SJCRH30 (cell line): ENCODE measurements at regions not wholly inside any gene's neighbourhood (a gene's known extent, or its start where the extent isn't known, plus 50 kb on each side); places are given as distances from the start of the nearest gene placed in this dataset.
"Not testable (repeated sequence)": the region's sequence is repeated elsewhere in the genome, so short reads cannot be mapped to it uniquely, and the experiment has no call there.

ENCODE experiments used
- DNase-seq, 2 experiments: peaks; one replicate each; pipeline ENCODE4 v3.0.0-alpha.2; 2015 to 2020
- H3K27ac ChIP-seq: fragments of 250-450 bp; sonication (Bioruptor Pico); 2 replicates; pipeline ENCODE4 v1.5.1; 2020; ENCODE audit warnings: mild to moderate bottlenecking, moderate library complexity
- H3K27me3 ChIP-seq: fragments of 250-450 bp; sonication (Bioruptor Pico); 2 replicates; pipeline ENCODE4 v1.5.1; 2020; ENCODE audit warnings: mild to moderate bottlenecking, moderate library complexity
- H3K36me3 ChIP-seq: fragments of 250-450 bp; sonication (Bioruptor Pico); 2 replicates; pipeline ENCODE4 v1.5.1; 2020; ENCODE audit warnings: mild to moderate bottlenecking, moderate library complexity
- H3K4me1 ChIP-seq: fragments of 250-450 bp; sonication (Bioruptor Pico); 2 replicates; pipeline ENCODE4 v1.5.1; 2020; ENCODE audit warnings: mild to moderate bottlenecking, moderate library complexity
- H3K4me3 ChIP-seq: fragments of 250-450 bp; sonication (Bioruptor Pico); 2 replicates; pipeline ENCODE4 v1.5.1; 2020; ENCODE audit warnings: mild to moderate bottlenecking, moderate library complexity
- H3K9me3 ChIP-seq: fragments of 250-450 bp; sonication (Bioruptor Pico); replicated peaks from 2 replicates; pipeline ENCODE4 v1.5.1; 2020; ENCODE audit warnings: mild to moderate bottlenecking, moderate library complexity

DNA sequence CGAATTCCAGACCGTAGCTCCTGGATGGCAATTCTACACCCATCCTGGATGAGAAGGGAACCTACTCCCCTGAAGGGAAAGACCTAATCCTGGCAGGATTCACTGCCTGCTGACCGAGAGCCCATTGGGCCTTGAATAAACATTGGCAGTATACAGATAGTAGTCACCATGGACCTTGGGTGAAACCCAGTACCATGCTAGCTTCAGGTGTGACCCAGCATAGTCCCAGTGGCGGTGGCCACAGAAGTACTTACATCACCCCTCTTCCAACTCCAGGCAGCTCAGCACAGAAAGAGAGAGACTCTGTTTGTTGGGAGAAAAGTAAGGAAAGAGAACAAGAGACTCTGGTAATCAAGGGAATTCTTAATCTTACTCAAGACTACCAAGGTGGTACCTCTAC, 97.2 kb upstream of the SLC13A1 start:
- Histone ChIP-seq H3K36me3 (no peaks in the 10 kb centered on the region), H3K27me3 (no peaks in the 10 kb centered on the region), H3K4me3 (no peak overlapping the region), H3K4me1 (no peaks in the 10 kb centered on the region), H3K27ac (no peak overlapping the region), H3K9me3 (no peaks in the 10 kb centered on the region)
- DNase-seq, result no peak

DNA sequence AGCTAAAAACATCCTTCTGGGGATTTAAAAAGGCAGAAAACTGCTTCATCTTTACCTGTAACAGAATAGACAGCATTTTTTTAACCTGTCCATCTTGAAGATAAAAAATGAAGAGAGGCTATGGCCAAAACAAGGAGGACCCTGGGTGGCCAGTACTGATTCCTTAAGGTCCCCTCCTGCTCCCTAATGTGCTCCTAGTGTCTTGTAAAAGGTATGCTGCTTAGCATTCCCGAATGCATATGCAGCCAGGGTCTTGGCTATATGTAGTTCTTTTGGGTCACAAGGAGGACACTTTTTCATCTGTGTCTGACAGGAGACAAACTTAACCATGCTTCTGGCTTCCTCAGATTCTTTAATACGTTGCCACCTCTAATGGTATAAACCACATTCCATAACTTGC, 93.9 kb upstream of the SLC13A1 start:
- Histone ChIP-seq H3K27me3 (no peaks in the 10 kb centered on the region), H3K4me3 (no peak overlapping the region), H3K9me3 (no peaks in the 10 kb centered on the region), H3K4me1 (no peaks in the 10 kb centered on the region), H3K27ac (no peak overlapping the region), H3K36me3 (no peaks in the 10 kb centered on the region)
- no peak for DNase-seq

DNA sequence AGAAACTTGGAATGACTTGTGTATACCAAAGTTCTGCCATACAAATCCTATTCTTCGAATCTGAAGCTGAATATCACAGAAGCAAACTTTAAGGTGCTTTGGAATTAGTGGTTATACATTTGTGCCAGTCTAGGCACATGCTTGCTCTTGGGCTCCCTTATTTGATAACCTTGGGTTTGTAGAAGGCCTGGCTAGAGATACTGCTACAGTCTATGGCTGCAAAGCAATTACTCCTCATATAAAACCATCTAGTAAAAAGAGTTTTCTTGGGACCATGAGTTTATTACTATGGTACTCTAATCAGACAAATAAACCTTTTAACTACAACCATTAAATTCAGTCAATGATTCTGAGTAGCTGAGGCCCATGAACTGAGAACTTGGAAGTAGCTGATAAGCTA, 92.5 kb upstream of the SLC13A1 start:
- Histone ChIP-seq H3K27me3 (no peaks in the 10 kb centered on the region), H3K4me3 (no peak overlapping the region), H3K27ac (no peak overlapping the region), H3K36me3 (no peaks in the 10 kb centered on the region), H3K9me3 (no peaks in the 10 kb centered on the region), H3K4me1 (no peaks in the 10 kb centered on the region)
- DNase-seq, result no peak

DNA sequence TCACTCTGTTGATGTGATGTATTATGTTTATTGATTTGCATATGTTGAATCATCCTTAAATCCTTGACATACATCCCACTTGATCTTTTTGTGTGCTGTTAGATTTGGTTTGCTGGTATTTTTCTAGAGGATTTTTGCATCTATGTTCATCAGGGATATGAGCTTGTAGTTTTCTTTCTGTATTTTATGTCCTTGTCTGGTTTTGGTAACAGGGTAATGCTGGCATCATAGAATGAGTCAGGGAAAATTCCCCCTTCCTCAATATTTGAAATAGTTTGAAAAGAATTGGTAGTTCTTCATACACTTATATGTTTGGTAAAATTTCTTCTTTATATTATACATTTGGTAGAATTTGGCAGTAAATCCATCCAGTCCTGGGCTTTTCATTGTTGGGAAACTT, 89.4 kb upstream of the SLC13A1 start:
- Histone ChIP-seq H3K4me3 (no peak overlapping the region), H3K4me1 (no peaks in the 10 kb centered on the region), H3K36me3 (no peaks in the 10 kb centered on the region), H3K9me3 (no peaks in the 10 kb centered on the region), H3K27me3 (no peaks in the 10 kb centered on the region), H3K27ac (no peak overlapping the region)
- DNase-seq, result no peak

DNA sequence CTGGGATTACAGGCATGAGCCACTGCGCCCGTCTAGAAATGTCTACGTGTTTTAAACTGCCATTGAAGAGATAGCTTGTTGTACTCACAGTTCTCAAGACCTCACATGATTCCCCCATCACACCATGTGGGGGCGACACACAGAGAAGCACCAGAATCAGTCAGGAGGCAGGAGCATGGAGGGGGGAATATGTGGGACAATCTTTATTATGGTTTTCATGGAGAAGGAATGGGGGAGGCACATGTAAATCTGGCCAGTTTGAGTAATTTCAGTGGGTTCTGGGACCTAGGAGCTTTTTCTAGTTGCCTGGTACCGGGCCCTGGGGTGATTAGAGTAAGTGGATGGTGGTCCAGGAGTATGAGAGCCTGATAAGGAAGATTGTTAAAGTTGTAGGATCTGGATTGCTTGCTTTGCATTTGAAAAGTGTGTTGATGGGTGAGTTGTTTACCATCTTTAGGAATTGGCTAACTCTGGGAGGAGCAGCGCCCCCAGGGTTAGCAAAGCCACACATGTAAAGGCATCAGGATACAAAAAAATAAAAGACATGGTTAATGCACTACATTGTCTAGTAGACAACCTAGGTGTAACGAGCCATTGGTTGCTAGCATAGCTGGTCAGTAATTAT, 85.4 kb upstream of the SLC13A1 start:
- no peak overlapping the region for H3K4me3 ChIP-seq
- peaks cover 18% of the 10 kb centered on the region for H3K4me1 ChIP-seq
- no peaks in the 10 kb centered on the region for H3K36me3 ChIP-seq
- H3K27me3 ChIP-seq, result no peaks in the 10 kb centered on the region
- no peak for DNase-seq
- no peak overlapping the region for H3K27ac ChIP-seq
- no peaks in the 10 kb centered on the region for H3K9me3 ChIP-seq

DNA sequence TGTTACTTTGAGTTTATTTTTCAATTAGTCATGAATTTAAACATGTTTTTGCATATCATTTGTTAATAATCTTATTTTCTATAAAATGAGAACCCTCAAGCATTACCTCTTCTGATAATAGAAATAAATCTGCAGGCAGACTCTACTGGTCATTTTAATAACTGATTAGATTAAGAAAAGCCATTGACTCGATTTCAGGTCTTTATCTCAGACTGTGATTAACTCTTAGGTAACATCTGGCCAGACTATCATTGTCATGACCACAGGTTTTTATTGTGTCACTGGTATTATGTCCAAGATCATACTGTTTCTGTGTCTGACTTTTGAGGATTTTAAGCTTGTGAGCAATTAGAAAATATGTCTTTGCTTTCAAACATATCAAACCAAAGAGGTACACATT, 83.6 kb upstream of the SLC13A1 start:
- H3K27me3 ChIP-seq, result no peaks in the 10 kb centered on the region
- H3K4me3 ChIP-seq, result no peak overlapping the region
- peaks cover 18% of the 10 kb centered on the region for H3K4me1 ChIP-seq
- no peak for DNase-seq
- H3K36me3 ChIP-seq, result no peaks in the 10 kb centered on the region
- no peaks in the 10 kb centered on the region for H3K9me3 ChIP-seq
- H3K27ac ChIP-seq, result no peak overlapping the region

DNA sequence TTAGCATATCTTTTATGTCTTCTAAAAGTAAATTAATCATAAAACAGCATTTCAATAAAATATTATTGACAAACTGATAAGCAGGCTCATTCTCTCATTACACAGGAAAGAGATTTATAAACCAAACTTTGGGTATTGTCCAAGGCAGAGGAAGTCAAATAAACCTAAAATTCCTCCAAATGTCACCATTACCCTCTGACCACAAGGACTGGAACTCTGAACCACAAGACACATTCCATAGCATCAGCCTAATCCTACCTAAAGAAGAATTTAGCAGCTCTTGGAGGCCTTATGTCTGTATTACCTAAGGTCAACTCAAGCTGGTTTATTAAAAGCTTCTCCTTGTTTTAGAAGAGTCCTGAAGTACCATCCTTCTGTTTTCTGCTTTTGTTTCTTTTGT, 82.4 kb upstream of the SLC13A1 start:
- peak; percentile 23 to 63 for DNase-seq
- Histone ChIP-seq H3K27ac (no peak overlapping the region), H3K9me3 (no peaks in the 10 kb centered on the region), H3K4me1 (peaks cover 18% of the 10 kb centered on the region), H3K4me3 (no peak overlapping the region), H3K36me3 (no peaks in the 10 kb centered on the region), H3K27me3 (no peaks in the 10 kb centered on the region)

DNA sequence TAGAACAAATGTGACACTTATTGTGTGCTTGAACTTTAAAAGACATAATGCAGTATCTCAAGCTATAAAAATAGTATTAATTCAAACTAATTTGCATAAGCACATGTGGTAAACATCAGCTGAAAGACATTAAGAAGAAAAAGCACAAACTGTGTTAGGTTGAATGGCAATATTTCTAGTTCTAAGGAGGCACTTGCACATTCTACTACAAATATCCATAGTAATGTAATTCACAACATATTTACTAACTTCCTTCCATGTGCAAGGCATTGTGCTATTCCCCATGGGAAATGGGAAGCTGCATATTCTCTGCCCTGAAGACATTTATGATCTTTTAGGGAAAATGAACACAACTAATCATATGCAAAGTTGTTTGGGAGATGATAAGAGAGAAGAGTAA, 80.2 kb upstream of the SLC13A1 start:
- H3K4me1 ChIP-seq, result peaks cover 18% of the 10 kb centered on the region
- H3K4me3 ChIP-seq, result no peak overlapping the region

DNA sequence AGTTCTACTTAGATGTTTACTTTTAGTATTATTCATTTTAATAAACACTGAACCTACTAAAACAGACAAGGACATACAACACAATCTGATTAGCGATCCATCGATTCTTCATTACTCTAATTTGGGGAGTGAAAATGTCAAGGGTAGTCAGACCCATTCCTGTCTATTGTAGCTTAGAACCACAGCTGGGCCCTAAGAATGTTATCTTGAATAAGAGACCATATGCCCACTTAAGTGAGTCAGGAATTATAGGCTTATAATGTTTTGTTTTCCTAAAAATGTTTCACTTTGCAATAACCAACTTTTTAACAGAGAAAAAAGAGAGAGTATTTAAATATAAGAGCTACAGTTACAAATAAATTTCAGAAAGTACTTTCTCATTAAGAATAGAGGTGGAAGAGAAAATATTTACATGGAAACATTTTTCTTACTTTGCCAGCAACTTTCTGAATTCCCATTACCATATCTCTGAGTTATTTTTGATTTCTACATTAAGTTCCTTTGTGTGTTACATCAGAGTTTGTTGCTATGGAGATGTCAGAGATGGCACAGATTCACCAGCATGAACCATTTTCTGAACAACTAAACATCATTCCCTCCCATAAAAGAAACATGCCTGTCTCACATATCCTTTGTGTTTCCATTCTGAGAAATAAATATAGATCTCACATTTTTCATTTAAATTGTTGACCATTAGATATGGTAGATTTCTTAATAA, 75.4 kb upstream of the SLC13A1 start:
- no peaks in the 10 kb centered on the region for H3K27me3 ChIP-seq
- H3K36me3 ChIP-seq, result no peaks in the 10 kb centered on the region
- no peak overlapping the region for H3K4me3 ChIP-seq
- H3K9me3 ChIP-seq, result no peaks in the 10 kb centered on the region
- no peak overlapping the region for H3K27ac ChIP-seq
- H3K4me1 ChIP-seq, result peaks cover 13% of the 10 kb centered on the region
- no peak for DNase-seq

More for the DNA sequence above, 80.2 kb upstream of the SLC13A1 start:
- no peak overlapping the region for H3K27ac ChIP-seq
- no peak for DNase-seq
- no peaks in the 10 kb centered on the region for H3K9me3 ChIP-seq
- no peaks in the 10 kb centered on the region for H3K36me3 ChIP-seq
- H3K27me3 ChIP-seq, result no peaks in the 10 kb centered on the region

DNA sequence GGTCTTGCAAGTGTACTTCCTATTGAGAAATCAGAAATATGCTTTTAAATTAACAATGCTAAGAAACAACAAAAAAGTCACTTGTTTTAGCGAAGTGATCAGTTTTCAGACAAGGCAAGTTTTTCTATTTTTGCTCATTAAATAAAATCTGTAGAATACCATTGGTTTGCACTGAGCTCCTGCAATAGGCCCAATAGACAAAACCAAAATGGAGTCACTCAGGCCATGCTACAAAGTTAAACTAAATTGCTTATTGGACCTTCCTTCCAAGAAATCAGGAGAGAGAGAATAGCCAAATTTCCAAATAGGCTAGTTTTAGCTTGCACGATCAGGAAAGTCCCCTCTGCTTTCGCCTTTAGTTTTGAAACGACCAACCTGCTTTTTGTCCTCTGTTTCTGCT, 73.4 kb upstream of the SLC13A1 start:
- Histone ChIP-seq H3K4me3 (no peak overlapping the region), H3K36me3 (no peaks in the 10 kb centered on the region), H3K27me3 (no peaks in the 10 kb centered on the region), H3K27ac (no peak overlapping the region), H3K9me3 (no peaks in the 10 kb centered on the region), H3K4me1 (peaks cover 13% of the 10 kb centered on the region)
- no peak for DNase-seq

DNA sequence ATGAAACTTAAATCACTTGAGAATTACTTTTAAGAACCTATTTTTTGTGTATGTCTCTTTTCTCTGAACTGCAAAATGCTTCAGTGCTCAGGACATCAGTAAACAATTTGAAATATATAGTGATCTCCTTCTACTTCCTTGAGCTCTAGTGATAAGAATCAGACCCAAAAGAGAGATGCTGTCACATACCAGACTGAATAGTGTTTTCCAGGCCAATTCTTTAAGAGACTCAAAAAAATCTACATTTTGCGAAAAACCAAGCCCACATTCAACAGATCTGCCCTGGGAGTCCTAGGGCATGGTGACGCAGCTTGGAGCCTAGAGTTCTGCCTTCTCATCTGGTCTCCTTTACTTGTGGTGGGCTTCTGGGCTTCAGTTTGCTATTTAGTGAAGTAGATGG, 72.1 kb upstream of the SLC13A1 start:
- H3K4me1 ChIP-seq, result peaks cover 17% of the 10 kb centered on the region

DNA sequence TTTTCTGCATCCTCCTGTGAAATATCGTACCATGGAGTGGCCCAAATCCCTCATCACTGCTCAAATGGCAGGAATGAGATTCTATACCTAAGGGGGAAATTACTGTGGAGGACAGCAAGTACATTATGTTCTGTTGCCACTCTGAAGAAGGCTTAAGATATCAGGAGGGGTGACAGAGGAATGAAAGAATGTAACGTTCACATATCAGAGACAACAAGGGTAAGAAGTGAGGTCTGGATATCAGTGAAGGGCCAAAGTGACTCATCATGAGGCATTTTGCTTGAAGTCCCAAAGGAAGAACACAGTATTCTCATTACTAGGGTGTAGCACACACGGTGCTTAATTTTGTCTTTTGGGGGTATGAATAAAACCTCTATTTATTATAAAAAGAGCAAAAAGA, 71.5 kb upstream of the SLC13A1 start:
- no peak overlapping the region for H3K27ac ChIP-seq
- no peaks in the 10 kb centered on the region for H3K27me3 ChIP-seq
- no peak overlapping the region for H3K4me3 ChIP-seq
- DNase-seq, result peak in 1 of 2 experiments; percentile 13
- H3K9me3 ChIP-seq, result no peaks in the 10 kb centered on the region
- H3K36me3 ChIP-seq, result no peaks in the 10 kb centered on the region
- H3K4me1 ChIP-seq, result peaks cover 17% of the 10 kb centered on the region

More for the DNA sequence above, 72.1 kb upstream of the SLC13A1 start:
- no peak overlapping the region for H3K27ac ChIP-seq
- no peak overlapping the region for H3K4me3 ChIP-seq
- no peaks in the 10 kb centered on the region for H3K9me3 ChIP-seq
- DNase-seq, result no peak
- H3K27me3 ChIP-seq, result no peaks in the 10 kb centered on the region
- no peaks in the 10 kb centered on the region for H3K36me3 ChIP-seq

DNA sequence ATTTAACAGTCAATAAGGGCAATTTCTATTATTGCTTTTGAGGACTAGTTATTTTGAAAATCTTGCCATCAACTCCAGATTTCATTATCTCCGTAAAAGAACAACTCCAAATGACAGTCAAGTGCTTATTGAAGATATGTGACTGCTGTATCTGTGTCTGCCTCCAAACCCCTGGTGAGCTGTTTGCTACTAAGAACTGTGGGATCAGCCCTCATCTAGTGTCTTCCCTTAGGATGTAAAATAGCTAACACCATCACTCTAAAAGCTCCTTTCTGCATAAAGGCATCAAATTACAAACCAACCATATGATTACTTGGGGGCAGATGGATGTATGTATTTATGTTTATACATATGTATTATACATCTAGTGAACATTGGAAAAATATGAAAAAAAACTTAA, 70.8 kb upstream of the SLC13A1 start:
- no peaks in the 10 kb centered on the region for H3K36me3 ChIP-seq
- H3K4me1 ChIP-seq, result peaks cover 17% of the 10 kb centered on the region
- DNase-seq, result no peak
- no peaks in the 10 kb centered on the region for H3K9me3 ChIP-seq
- no peak overlapping the region for H3K27ac ChIP-seq
- H3K4me3 ChIP-seq, result no peak overlapping the region
- no peaks in the 10 kb centered on the region for H3K27me3 ChIP-seq

DNA sequence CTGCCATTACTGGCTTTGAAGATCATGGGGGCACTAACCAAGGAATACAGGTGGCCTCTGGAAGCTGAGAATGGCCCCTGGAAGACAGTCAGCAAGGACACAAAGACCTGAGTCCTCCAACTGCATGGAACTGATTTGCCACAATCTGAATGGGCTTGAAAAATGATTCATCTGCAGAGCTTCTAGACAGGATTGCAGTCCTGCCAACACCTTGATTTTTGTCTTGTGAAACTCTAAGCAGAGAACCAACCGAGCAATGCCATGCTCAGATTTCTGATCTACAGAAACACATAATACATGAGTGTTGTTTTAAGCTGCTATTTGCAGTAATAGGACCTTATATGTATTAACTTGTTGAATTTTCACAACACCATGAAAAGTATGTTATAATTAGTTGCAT, 66.1 kb upstream of the SLC13A1 start:
- H3K36me3 ChIP-seq, result no peaks in the 10 kb centered on the region
- H3K4me1 ChIP-seq, result peaks cover 8% of the 10 kb centered on the region
- no peaks in the 10 kb centered on the region for H3K27me3 ChIP-seq
- no peak overlapping the region for H3K27ac ChIP-seq
- no peak for DNase-seq
- H3K4me3 ChIP-seq, result no peak overlapping the region
- no peaks in the 10 kb centered on the region for H3K9me3 ChIP-seq

DNA sequence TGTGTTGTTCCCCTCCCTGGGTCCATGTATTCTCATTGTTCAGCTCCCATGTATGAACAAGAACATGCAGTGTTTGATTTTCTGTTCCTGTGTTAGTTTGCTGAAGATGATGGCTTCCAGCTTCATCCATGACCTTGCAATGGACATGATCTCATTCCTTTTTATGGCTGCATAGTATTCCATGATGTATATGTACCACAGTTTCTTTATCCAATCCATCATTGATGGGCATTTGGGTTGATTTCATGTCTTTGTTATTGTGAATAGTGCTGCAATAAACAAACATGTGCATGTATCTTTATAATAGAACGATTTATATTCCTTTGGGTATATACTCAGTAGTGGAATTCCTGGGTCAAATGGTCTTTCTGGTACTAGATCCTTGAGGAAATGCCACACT, 65.1 kb upstream of the SLC13A1 start:
- not testable (repeated sequence) for H3K4me3 ChIP-seq, H3K9me3 ChIP-seq, H3K27me3 ChIP-seq, H3K27ac ChIP-seq, H3K36me3 ChIP-seq, DNase-seq, H3K4me1 ChIP-seq

DNA sequence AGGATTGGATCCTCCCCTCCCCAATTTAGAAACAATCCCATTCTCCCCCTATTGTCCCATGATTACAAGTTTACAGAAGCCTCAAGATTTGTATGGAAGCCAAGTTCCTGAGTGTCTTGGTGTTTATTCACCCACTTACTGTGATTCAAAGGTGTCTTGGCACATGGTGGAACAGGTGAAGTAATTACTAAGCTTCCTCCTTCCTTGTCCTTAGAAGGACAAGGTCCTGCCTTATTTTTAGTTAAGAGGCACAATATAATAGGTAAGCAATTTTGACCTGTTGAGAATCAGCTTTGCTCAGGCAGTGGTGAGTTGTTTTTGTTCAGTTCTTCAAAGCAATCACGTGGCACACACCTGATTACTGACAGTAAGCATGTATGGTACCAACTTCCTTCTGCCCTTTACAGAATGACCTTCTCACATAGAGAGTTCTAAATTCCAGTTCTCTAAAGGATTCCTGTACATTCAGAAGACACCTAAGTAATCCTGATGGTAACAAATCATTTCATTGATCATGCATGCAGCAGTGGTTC, 60.7 kb upstream of the SLC13A1 start:
- H3K36me3 ChIP-seq, result no peaks in the 10 kb centered on the region
- no peaks in the 10 kb centered on the region for H3K27me3 ChIP-seq
- no peak overlapping the region for H3K4me3 ChIP-seq
- H3K4me1 ChIP-seq, result no peaks in the 10 kb centered on the region
- H3K27ac ChIP-seq, result no peak overlapping the region
- DNase-seq, result no peak
- no peaks in the 10 kb centered on the region for H3K9me3 ChIP-seq
